Breast epithelium (tissue), 3 donors: ENCODE measurements at regions not wholly inside any gene's neighbourhood (a gene's known extent, or its start where the extent isn't known, plus 50 kb on each side); places are given as distances from the start of the nearest gene placed in this dataset.

Experiments used
- CTCF ChIP-seq, 3 donors: fragments of 450-650 bp; IDR thresholded peaks; one replicate each; pipeline ENCODE4 v1.5.1; 2016 to 2017; ENCODE audit warnings: antibody characterized with exemption in 3 of 3, mild to moderate bottlenecking in 3 of 3, moderate library complexity in 3 of 3
- POLR2A ChIP-seq: fragments of 450-650 bp; IDR thresholded peaks from one replicate; pipeline ENCODE4 v1.6.1; 2016; ENCODE audit warnings: antibody characterized with exemption, mild to moderate bottlenecking, moderate library complexity
- POLR2AphosphoS5 ChIP-seq, 3 donors: sonication (generic); formaldehyde crosslinking; IDR thresholded peaks; one replicate each; pipeline ENCODE4 v1.6.1; 2017; ENCODE audit warnings: antibody characterized with exemption in 3 of 3

GRCh38 chrX:69077895-69078455 is 87.3 kb downstream of the PJA1 start:
- TF ChIP-seq POLR2A (no peak), CTCF (IDR thresholded peaks at IDR 0.05) (no peak), POLR2AphosphoS5 (IDR thresholded peaks at IDR 0.05) (no peak)
